HepG2 (cell line): ENCODE measurements at regions not wholly inside any gene's neighbourhood (a gene's known extent, or its start where the extent isn't known, plus 50 kb on each side); places are given as distances from the start of the nearest gene placed in this dataset.
A peak's percentile ranks its signal among the peaks of the same experiment; 100 is the strongest.

ENCODE experiments used
- ARID3A ChIP-seq: IDR thresholded peaks from 2 replicates; pipeline ENCODE4 v1.6.1; 2012; ENCODE audit warnings: low read depth, low read length, improper control_type of control experiment
- ATF6 ChIP-seq: sonication (generic); formaldehyde crosslinking; conservative IDR thresholded peaks from 2 replicates; pipeline ENCODE4 v1.4.0; 2020; ENCODE audit warnings: missing genetic modification reagents
- BCL6 ChIP-seq: IDR thresholded peaks from 2 replicates; pipeline ENCODE4 v1.6.1; 2016; ENCODE audit warnings: missing genetic modification reagents, missing compliant biosample characterization
- FOXJ3 ChIP-seq: sonication (generic); formaldehyde crosslinking; IDR thresholded peaks from 2 replicates; pipeline ENCODE4 v1.4.0; 2020; ENCODE audit warnings: missing genetic modification reagents, mild to moderate bottlenecking, borderline replicate concordance
- GABPA ChIP-seq, 2 experiments: IDR thresholded peaks; 2 replicates each; pipeline ENCODE4 v1.6.1; 2011 to 2016; ENCODE audit warnings: low read depth in 2 of 2, low read length in 1 of 2, missing biosample characterization in 1 of 2, missing genetic modification characterization in 1 of 2
- GMEB2 ChIP-seq: IDR thresholded peaks from 2 replicates; pipeline ENCODE4 v1.6.1; 2016; ENCODE audit warnings: missing biosample characterization, missing genetic modification reagents, low read depth
- HNRNPLL ChIP-seq: fragments of 200-400 bp; formaldehyde crosslinking; IDR thresholded peaks from 2 replicates; pipeline ENCODE4 v1.6.1; 2017; ENCODE audit warnings: mild to moderate bottlenecking, low read depth, low read length; ENCODE audit not compliant: poor library complexity, severe bottlenecking
- NFATC3 ChIP-seq: sonication (generic); formaldehyde crosslinking; IDR thresholded peaks from 2 replicates; pipeline ENCODE4 v1.5.1; 2020; ENCODE audit warnings: mild to moderate bottlenecking, missing genetic modification reagents
- NR2C2 ChIP-seq: sonication (generic); formaldehyde crosslinking; IDR thresholded peaks from 2 replicates; pipeline ENCODE4 v1.4.0; 2020; ENCODE audit warnings: missing genetic modification reagents, mild to moderate bottlenecking, moderate library complexity, borderline replicate concordance
- PAX8 ChIP-seq: sonication (generic); formaldehyde crosslinking; IDR thresholded peaks from 2 replicates; pipeline ENCODE4 v1.8.0; 2022; ENCODE audit warnings: mild to moderate bottlenecking, missing genetic modification reagents, borderline replicate concordance
- RBAK ChIP-seq: sonication (generic); formaldehyde crosslinking; IDR thresholded peaks from 2 replicates; pipeline ENCODE4 v1.5.1; 2020; ENCODE audit warnings: mild to moderate bottlenecking, missing genetic modification reagents
- SMAD3 ChIP-seq: sonication (generic); formaldehyde crosslinking; IDR thresholded peaks from 2 replicates; pipeline ENCODE4 v1.4.0; 2020; ENCODE audit warnings: missing genetic modification reagents
- SP140L ChIP-seq: sonication (generic); formaldehyde crosslinking; IDR thresholded peaks from 2 replicates; pipeline ENCODE4 v1.4.0; 2020; ENCODE audit warnings: missing genetic modification reagents, borderline replicate concordance
- THAP9 ChIP-seq: sonication (generic); formaldehyde crosslinking; IDR thresholded peaks from 2 replicates; pipeline ENCODE4; 2020; ENCODE audit warnings: missing genetic modification reagents, mild to moderate bottlenecking, borderline replicate concordance
- ZNF10 ChIP-seq: sonication (generic); formaldehyde crosslinking; IDR thresholded peaks from 2 replicates; pipeline ENCODE4 v1.4.0; 2020; ENCODE audit warnings: mild to moderate bottlenecking, low read depth, missing genetic modification reagents, borderline replicate concordance
- ZNF296 ChIP-seq: sonication (generic); formaldehyde crosslinking; conservative IDR thresholded peaks from 2 replicates; pipeline ENCODE4 v1.5.0; 2020; ENCODE audit warnings: mild to moderate bottlenecking, missing genetic modification reagents
- ZNF33A ChIP-seq: sonication (generic); formaldehyde crosslinking; IDR thresholded peaks from 2 replicates; pipeline ENCODE4 v1.5.1; 2020; ENCODE audit warnings: missing genetic modification reagents, mild to moderate bottlenecking, moderate library complexity, borderline replicate concordance
- TF ChIP-seq, protein P1 (sequence below): sonication (generic); formaldehyde crosslinking; IDR thresholded peaks from 2 replicates; pipeline ENCODE4 v1.4.0; 2020; ENCODE audit warnings: missing genetic modification reagents, borderline replicate concordance
- TF ChIP-seq, protein P2 (sequence below): sonication (generic); formaldehyde crosslinking; IDR thresholded peaks from 2 replicates; pipeline ENCODE4 v1.5.0; 2020; ENCODE audit warnings: missing genetic modification reagents

DNA sequence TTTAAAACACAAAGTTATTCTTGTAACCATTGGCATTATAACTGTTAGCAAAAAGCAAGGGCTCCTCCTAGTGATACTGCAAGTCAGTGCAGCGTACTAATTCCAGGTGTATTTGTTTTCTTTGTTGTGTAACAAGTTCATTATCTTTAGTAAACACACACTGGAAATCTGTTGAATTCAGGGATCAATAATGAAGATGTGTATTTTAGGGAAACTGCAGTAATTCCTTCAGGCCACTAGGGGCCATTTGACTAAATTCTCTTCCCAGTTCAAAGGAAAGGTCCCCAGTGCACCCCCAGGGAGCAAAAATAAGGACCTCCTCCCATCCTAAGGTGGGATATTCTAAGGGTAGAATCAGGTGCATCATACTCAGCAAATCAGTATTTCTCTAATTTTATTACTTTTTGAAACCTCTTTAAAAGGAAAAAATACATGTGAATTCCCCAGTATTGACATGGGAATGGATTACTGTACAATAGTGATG lies 158.6 kb upstream of the LYZL1 start (continued):
- TF ChIP-seq ATF6 (CRISPR knock-in tag) (no peak), NR2C2 (0 out of 2 replicates have a peak, but pooled peaks have one; percentile 15), PAX8 (CRISPR knock-in tag) (no peak), GABPA (IDR thresholded peaks at IDR 0.05; ENCODE audit: low read depth, low read length) (no peak), GABPA (CRISPR knock-in tag; IDR thresholded peaks at IDR 0.05; ENCODE audit: low read depth) (no peak), RBAK (CRISPR knock-in tag) (no peak), ZNF296 (no peak), FOXJ3 (CRISPR knock-in tag) (peak; percentile 93; the same call in 1 of the 2 replicates), SP140L (no peak; the same call in 1 of the 2 replicates), BCL6 (CRISPR knock-in tag) (peak; percentile 87), GMEB2 (CRISPR knock-in tag) (no peak), ARID3A (peak; percentile 88), ZNF10 (CRISPR knock-in tag) (no peak), HNRNPLL (no peak), ZNF33A (CRISPR knock-in tag) (no peak), SMAD3 (peak; percentile 80; the same call in 1 of the 2 replicates), THAP9 (CRISPR knock-in tag) (no peak), NFATC3 (CRISPR knock-in tag) (no peak)
- TF ChIP-seq, protein P1, sequence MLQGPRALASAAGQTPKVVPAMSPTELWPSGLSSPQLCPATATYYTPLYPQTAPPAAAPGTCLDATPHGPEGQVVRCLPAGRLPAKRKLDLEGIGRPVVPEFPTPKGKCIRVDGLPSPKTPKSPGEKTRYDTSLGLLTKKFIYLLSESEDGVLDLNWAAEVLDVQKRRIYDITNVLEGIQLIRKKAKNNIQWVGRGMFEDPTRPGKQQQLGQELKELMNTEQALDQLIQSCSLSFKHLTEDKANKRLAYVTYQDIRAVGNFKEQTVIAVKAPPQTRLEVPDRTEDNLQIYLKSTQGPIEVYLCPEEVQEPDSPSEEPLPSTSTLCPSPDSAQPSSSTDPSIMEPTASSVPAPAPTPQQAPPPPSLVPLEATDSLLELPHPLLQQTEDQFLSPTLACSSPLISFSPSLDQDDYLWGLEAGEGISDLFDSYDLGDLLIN, result no peak
- TF ChIP-seq, protein P2, sequence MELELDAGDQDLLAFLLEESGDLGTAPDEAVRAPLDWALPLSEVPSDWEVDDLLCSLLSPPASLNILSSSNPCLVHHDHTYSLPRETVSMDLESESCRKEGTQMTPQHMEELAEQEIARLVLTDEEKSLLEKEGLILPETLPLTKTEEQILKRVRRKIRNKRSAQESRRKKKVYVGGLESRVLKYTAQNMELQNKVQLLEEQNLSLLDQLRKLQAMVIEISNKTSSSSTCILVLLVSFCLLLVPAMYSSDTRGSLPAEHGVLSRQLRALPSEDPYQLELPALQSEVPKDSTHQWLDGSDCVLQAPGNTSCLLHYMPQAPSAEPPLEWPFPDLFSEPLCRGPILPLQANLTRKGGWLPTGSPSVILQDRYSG (CRISPR knock-in tag), result no peak
